MCF 10A (cell line): ENCODE measurements at regions not wholly inside any gene's neighbourhood (a gene's known extent, or its start where the extent isn't known, plus 50 kb on each side); places are given as distances from the start of the nearest gene placed in this dataset.

Experiments used
- BruUV-seq: library from RNA; stranded (reverse); fragments of 400-500 nt; replicated peaks from 2 replicates; lab custom pipeline; 2021; lab: Mats Ljungman, UMichigan
- CTCF ChIA-PET: fragments of 300-600 bp; sonication (Branson Sonifier 250); formaldehyde crosslinking; extraction: SDS; loops from one replicate; lab custom pipeline; 2021; ENCODE audit warnings: antibody characterized with exemption, inconsistent platforms; lab: Yijun Ruan, JAX
- POLR2A ChIA-PET: fragments of 300-600, 350-650 bp; sonication (Branson Sonifier 250); formaldehyde crosslinking; extraction: SDS; loops from one replicate; lab custom pipeline; 2020; ENCODE audit warnings: antibody characterized with exemption, inconsistent platforms; lab: Yijun Ruan, JAX
- DNase-seq: peaks from one replicate; pipeline ENCODE4 v3.0.0-alpha.2; 2018; ENCODE audit not compliant: unreplicated experiment
- H3K27ac Mint-ChIP-seq: one replicate; pipeline ENCODE4 v1.8.0; 2022; ENCODE audit warnings: mild to moderate bottlenecking, low read depth, mixed read lengths; ENCODE audit not compliant: unreplicated experiment
- H3K27me3 Mint-ChIP-seq: one replicate; pipeline ENCODE4 v1.8.0; 2022; ENCODE audit warnings: mixed read lengths; ENCODE audit not compliant: insufficient read depth, unreplicated experiment
- H3K36me3 Mint-ChIP-seq: one replicate; pipeline ENCODE4 v1.8.0; 2022; ENCODE audit warnings: mild to moderate bottlenecking, moderate library complexity, mixed read lengths; ENCODE audit not compliant: insufficient read depth, unreplicated experiment
- H3K4me1 Mint-ChIP-seq: one replicate; pipeline ENCODE4 v1.8.0; 2022; ENCODE audit warnings: mixed read lengths; ENCODE audit not compliant: insufficient read depth, unreplicated experiment
- H3K4me3 Mint-ChIP-seq: one replicate; pipeline ENCODE4 v1.8.0; 2022; ENCODE audit warnings: mild to moderate bottlenecking, moderate library complexity, mixed read lengths; ENCODE audit not compliant: unreplicated experiment
- H3K9me3 Mint-ChIP-seq: one replicate; pipeline ENCODE4 v1.8.0; 2022; ENCODE audit warnings: mixed read lengths; ENCODE audit not compliant: unreplicated experiment
- intact Hi-C: fragments of 100-400 bp; cut with micrococcal nuclease; formaldehyde crosslinking; loops from 2 replicates; pipeline ENCODE4 v1.14.1; 2022
- TF ChIP-seq, protein P1 (sequence below): fragments of 200-600 bp; IDR thresholded peaks from one replicate; pipeline ENCODE4 v1.8.0; 2022; ENCODE audit warnings: antibody characterized with exemption, mild to moderate bottlenecking; ENCODE audit not compliant: unreplicated experiment

DNA sequence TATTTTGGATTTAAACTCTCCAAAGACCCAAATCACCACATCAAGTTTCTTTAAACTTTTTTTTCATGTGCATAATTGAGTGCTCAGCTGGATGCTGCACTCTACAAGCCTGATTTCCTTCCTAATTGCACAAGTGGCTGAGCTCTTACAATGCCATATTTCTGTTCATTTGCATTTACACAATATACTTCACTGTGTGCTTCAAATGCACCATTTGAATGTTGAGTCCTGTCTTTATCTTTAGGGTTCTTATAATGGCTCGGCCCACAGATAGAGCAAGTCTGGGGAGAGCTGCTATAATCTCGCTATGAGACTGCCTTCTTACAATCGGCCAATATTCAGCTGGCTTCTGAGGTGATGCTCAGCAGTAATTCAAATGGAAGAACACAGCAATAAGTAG is 200.6 kb upstream of the MAP3K7 start:
- ChIA-PET POLR2A (no interaction called here), CTCF (interaction anchor here (0.6 kb wide), 1 partner anchor 817 kb away, joined by 3 read pairs; no protein-coding TSS in a partner anchor)
- no peaks in the 10 kb centered on the region for H3K36me3 Mint-ChIP-seq
- TF ChIP-seq, protein P1, sequence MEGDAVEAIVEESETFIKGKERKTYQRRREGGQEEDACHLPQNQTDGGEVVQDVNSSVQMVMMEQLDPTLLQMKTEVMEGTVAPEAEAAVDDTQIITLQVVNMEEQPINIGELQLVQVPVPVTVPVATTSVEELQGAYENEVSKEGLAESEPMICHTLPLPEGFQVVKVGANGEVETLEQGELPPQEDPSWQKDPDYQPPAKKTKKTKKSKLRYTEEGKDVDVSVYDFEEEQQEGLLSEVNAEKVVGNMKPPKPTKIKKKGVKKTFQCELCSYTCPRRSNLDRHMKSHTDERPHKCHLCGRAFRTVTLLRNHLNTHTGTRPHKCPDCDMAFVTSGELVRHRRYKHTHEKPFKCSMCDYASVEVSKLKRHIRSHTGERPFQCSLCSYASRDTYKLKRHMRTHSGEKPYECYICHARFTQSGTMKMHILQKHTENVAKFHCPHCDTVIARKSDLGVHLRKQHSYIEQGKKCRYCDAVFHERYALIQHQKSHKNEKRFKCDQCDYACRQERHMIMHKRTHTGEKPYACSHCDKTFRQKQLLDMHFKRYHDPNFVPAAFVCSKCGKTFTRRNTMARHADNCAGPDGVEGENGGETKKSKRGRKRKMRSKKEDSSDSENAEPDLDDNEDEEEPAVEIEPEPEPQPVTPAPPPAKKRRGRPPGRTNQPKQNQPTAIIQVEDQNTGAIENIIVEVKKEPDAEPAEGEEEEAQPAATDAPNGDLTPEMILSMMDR, result no peak
- H3K4me1 Mint-ChIP-seq, result no peaks in the 10 kb centered on the region
- no peak overlapping the region for H3K27ac Mint-ChIP-seq
- no peaks in the 10 kb centered on the region for H3K9me3 Mint-ChIP-seq
- H3K27me3 Mint-ChIP-seq, result peaks cover 27% of the 10 kb centered on the region
- no peak for DNase-seq
- no peak overlapping the region for H3K4me3 Mint-ChIP-seq
- no TSS peak for BruUV-seq
- intact Hi-C loops, result no loop called here

DNA sequence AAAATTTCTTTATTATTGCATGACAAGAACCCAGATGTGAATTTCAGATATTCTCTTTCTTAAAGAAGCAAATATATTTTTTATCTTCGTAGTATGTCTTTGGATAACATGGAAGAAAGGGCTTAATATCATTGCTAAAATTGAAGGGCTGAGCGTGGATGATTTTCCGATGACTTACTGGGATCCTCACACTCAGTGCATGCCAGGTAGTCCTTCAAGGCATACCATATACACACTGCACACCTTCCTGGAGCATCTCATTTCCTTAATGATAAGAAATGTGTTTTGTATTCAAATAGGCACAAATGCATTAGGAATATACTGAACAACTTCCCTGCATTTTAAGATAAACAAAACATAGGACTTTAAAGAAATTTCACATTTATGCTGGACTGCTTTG is 193.9 kb upstream of the MAP3K7 start:
- no peak for DNase-seq
- Mint-ChIP-seq H3K36me3 (no peaks in the 10 kb centered on the region), H3K27ac (no peak overlapping the region), H3K4me3 (no peak overlapping the region), H3K4me1 (no peaks in the 10 kb centered on the region), H3K27me3 (peaks cover 54% of the 10 kb centered on the region), H3K9me3 (no peaks in the 10 kb centered on the region)
- ChIA-PET CTCF (interaction anchor here (1.2 kb wide), 1 partner anchor 10 kb away, joined by 3 read pairs; no protein-coding TSS in a partner anchor), POLR2A (interaction anchor here (0.5 kb wide), 1 partner anchor 148 kb away, joined by 3 read pairs; no protein-coding TSS in a partner anchor)
- intact Hi-C loops, result no loop called here
- TF ChIP-seq, protein P1, result no peak
- BruUV-seq, result no TSS peak

DNA sequence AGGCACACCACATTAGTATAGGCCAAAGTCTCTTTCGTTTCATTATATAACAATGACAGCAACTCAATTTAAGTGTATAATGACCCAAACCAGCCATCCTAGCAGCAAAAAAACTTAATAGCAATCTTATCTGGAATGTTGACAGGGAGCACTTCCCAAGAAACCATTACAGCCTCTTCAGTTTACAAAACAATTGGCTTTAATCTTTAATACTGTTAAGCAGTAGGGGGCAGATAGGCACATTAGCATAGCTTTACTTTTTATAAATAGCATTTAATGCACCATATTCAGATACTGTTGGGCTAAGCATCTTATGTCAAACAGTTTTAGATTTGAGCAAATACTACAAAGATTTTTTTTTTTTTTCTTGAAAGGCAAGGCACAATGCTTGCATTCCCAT is 193.3 kb upstream of the MAP3K7 start:
- Mint-ChIP-seq H3K4me1 (no peaks in the 10 kb centered on the region), H3K4me3 (no peak overlapping the region), H3K9me3 (no peaks in the 10 kb centered on the region), H3K27ac (no peak overlapping the region), H3K27me3 (peaks cover 50% of the 10 kb centered on the region), H3K36me3 (no peaks in the 10 kb centered on the region)
- DNase-seq, result no peak
- TF ChIP-seq, protein P1, result no peak
- ChIA-PET CTCF (no interaction called here), POLR2A (interaction anchor here (0.5 to 0.6 kb wide), 2 partner anchors 129 to 147 kb away, joined by 3 to 4 read pairs; no protein-coding TSS in a partner anchor)
- intact Hi-C loops, result no loop called here
- no TSS peak for BruUV-seq

DNA sequence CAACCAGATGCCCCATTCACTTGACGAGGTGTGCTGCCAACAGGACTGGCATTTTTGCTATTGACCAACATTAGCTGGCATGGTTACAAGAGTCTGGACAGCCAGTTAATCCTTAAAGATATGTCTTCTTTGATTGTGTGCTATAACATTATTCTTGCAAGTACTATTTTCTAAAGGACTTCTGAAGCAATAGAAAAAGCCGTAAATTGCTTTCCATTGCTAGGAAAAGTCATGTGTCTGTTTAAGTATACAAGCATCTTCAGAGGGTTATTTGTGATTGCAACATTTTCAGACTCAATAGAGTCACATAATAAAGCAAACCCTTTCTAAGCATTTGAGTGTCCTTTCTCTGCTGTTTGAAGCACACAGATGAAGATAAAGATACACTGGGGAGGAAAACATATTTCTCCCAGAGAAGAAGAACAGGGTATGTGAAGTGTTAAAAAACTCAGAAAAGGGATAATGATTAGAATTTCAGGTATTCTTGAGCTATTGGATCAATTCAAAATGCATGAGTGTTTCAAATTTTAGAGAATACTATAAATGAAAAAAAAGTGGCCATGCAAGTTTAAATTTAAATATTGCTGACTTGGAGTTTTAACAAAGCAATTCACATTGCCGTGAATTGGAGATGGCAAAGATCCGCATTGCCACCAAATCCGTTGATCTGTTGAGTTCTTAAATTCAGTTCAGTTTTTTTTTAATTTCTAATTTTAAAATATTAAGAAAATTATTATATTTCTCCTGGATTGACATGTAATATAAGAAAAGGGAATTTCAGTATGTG is 191.7 kb upstream of the MAP3K7 start:
- TF ChIP-seq, protein P1, result no peak
- no peaks in the 10 kb centered on the region for H3K4me1 Mint-ChIP-seq
- intact Hi-C loops, result no loop called here
- no peak overlapping the region for H3K4me3 Mint-ChIP-seq
- H3K9me3 Mint-ChIP-seq, result no peaks in the 10 kb centered on the region
- ChIA-PET POLR2A (no interaction called here), CTCF (no interaction called here)
- DNase-seq, result no peak
- BruUV-seq, result no TSS peak
- peaks cover 40% of the 10 kb centered on the region for H3K27me3 Mint-ChIP-seq
- H3K36me3 Mint-ChIP-seq, result no peaks in the 10 kb centered on the region
- no peak overlapping the region for H3K27ac Mint-ChIP-seq
